ENCODE measurements at regions not wholly inside any gene's neighbourhood (a gene's known extent, or its start where the extent isn't known, plus 50 kb on each side); places are given as distances from the start of the nearest gene placed in this dataset.

GRCh38 chr21:24353492-24353891, 1253.8 kb downstream of the MRPL39 start:
- DNase-seq (ENCODE audit: low read depth) = no peak

GRCh38 chr21:24339406-24339805, 1267.9 kb downstream of the MRPL39 start:
- no peak for DNase-seq (ENCODE audit: low read depth)

- DNase-seq (ENCODE audit: low read depth) = no peak
Observed at GRCh38 chr21:24336491-24336890, 1270.8 kb downstream of the MRPL39 start.

- no peak for DNase-seq (ENCODE audit: low read depth)
Observed at GRCh38 chr21:24323536-24323935, 1283.7 kb downstream of the MRPL39 start.

GRCh38 chr21:24316277-24316922, 1290.9 kb downstream of the MRPL39 start:
- no peak for DNase-seq (ENCODE audit: low read depth)

GRCh38 chr21:24310788-24311187, 1296.5 kb downstream of the MRPL39 start:
- no peak for DNase-seq (ENCODE audit: low read depth)

- DNase-seq (ENCODE audit: low read depth) = no peak
Observed at GRCh38 chr21:24308183-24308582, 1299.1 kb downstream of the MRPL39 start.

- no peak for DNase-seq (ENCODE audit: low read depth)
Observed at GRCh38 chr21:24302400-24302799, 1304.9 kb downstream of the MRPL39 start.

GRCh38 chr21:24298040-24298439, 1309.2 kb downstream of the MRPL39 start:
- DNase-seq (ENCODE audit: low read depth) = no peak

GRCh38 chr21:24294171-24294570, 1313.1 kb downstream of the MRPL39 start:
- DNase-seq (ENCODE audit: low read depth) = no peak

GRCh38 chr21:24290151-24290833, 1317.0 kb downstream of the MRPL39 start:
- no peak for DNase-seq (ENCODE audit: low read depth)

GRCh38 chr21:24289539-24289938, 1317.7 kb downstream of the MRPL39 start:
- no peak for DNase-seq (ENCODE audit: low read depth)

- DNase-seq (ENCODE audit: low read depth) = peak; percentile 16
Observed at GRCh38 chr21:24280596-24280995, 1326.7 kb downstream of the MRPL39 start.

- no peak for DNase-seq (ENCODE audit: low read depth)
Observed at GRCh38 chr21:24278711-24279110, 1328.6 kb downstream of the MRPL39 start.

GRCh38 chr21:24276204-24276603, 1331.1 kb downstream of the MRPL39 start:
- no peak for DNase-seq (ENCODE audit: low read depth)

- DNase-seq (ENCODE audit: low read depth) = no peak
Observed at GRCh38 chr21:24275616-24276015, 1331.7 kb downstream of the MRPL39 start.

- DNase-seq (ENCODE audit: low read depth) = no peak
Observed at GRCh38 chr21:24272521-24272938, 1334.8 kb downstream of the MRPL39 start.

- DNase-seq (ENCODE audit: low read depth) = no peak
Observed at GRCh38 chr21:24265987-24266386, 1341.3 kb downstream of the MRPL39 start.

GRCh38 chr21:24260751-24261150, 1346.5 kb downstream of the MRPL39 start:
- no peak for DNase-seq (ENCODE audit: low read depth)

- peak; percentile 14 for DNase-seq (ENCODE audit: low read depth)
Observed at GRCh38 chr21:24259241-24259640, 1348.0 kb downstream of the MRPL39 start.

- DNase-seq (ENCODE audit: low read depth) = no peak
Observed at GRCh38 chr21:24255591-24255990, 1351.7 kb downstream of the MRPL39 start.

- peak; percentile 32 for DNase-seq (ENCODE audit: low read depth)
Observed at GRCh38 chr21:24225431-24225830, 1381.8 kb downstream of the MRPL39 start.

GRCh38 chr21:24224422-24224821, 1382.9 kb downstream of the MRPL39 start:
- no peak for DNase-seq (ENCODE audit: low read depth)

GRCh38 chr21:24223624-24224023, 1383.7 kb downstream of the MRPL39 start:
- DNase-seq (ENCODE audit: low read depth) = no peak
